ENCODE measurements at regions not wholly inside any gene's neighbourhood (a gene's known extent, or its start where the extent isn't known, plus 50 kb on each side); places are given as distances from the start of the nearest gene placed in this dataset.

DNA sequence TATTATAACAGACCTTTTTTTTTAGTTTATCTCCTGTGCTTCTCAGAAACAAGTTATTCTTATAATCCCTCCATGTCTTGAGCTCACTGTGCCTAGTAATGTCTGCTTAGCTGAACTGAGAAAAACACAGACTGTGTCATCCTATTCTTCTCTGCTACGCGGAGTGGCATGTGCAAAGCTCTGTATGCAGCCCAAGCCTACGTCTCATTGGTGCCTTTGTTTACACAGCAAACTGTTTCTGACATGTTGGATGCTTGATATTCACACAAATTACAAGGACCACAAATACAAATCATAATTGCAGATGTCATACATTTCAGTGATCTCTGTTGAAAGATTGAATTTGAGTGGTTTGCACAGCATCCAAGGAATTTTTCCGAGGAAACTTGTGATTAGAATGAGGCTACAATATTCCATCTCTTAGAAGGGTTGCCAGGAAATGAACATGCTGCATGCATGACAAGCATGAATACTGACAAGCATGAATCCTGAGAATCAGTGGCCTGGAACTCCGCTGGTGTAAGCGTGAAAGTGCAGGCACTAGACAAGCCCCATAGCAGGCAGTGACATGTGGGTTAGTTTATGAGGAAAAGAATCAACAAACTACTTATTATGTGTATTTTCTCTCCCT is 128.4 kb upstream of the SGK1 start:
- TF ChIP-seq, protein P1, sequence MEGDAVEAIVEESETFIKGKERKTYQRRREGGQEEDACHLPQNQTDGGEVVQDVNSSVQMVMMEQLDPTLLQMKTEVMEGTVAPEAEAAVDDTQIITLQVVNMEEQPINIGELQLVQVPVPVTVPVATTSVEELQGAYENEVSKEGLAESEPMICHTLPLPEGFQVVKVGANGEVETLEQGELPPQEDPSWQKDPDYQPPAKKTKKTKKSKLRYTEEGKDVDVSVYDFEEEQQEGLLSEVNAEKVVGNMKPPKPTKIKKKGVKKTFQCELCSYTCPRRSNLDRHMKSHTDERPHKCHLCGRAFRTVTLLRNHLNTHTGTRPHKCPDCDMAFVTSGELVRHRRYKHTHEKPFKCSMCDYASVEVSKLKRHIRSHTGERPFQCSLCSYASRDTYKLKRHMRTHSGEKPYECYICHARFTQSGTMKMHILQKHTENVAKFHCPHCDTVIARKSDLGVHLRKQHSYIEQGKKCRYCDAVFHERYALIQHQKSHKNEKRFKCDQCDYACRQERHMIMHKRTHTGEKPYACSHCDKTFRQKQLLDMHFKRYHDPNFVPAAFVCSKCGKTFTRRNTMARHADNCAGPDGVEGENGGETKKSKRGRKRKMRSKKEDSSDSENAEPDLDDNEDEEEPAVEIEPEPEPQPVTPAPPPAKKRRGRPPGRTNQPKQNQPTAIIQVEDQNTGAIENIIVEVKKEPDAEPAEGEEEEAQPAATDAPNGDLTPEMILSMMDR (IDR thresholded peaks at IDR 0.05 in 8 of 11, conservative IDR thresholded peaks at IDR 0.05 in 3 of 11) = no peak
- TF ChIP-seq POLR2A (IDR thresholded peaks at IDR 0.05) (no peak), POLR2AphosphoS5 (IDR thresholded peaks at IDR 0.05) (no peak)

Data from spleen (tissue), 7 donors.